GM12878 (cell line): ENCODE measurements at regions not wholly inside any gene's neighbourhood (a gene's known extent, or its start where the extent isn't known, plus 50 kb on each side); places are given as distances from the start of the nearest gene placed in this dataset.

Experiments
- ATAC-seq: fragments of 200-7000 bp; cut with Tn5 transposase; 3 replicates; pipeline ENCODE4 v1.9.1; 2020; ENCODE audit warnings: mild to moderate bottlenecking, moderate library complexity
- BruUV-seq: library from RNA; stranded (reverse); fragments of 400-500 nt; replicated peaks from 2 replicates; lab custom pipeline; 2021; lab: Mats Ljungman, UMichigan
- CTCF ChIA-PET: fragments of 300-600 bp; sonication (Branson Sonifier 250); formaldehyde crosslinking; extraction: SDS; loops from one replicate; lab custom pipeline; 2021; ENCODE audit warnings: inconsistent platforms; lab: Yijun Ruan, JAX
- POLR2A ChIA-PET: fragments of 350-600 bp; formaldehyde crosslinking; extraction: SDS; loops from one replicate; lab custom pipeline; 2021; ENCODE audit warnings: inconsistent platforms; lab: Charles Lee
- RAD21 ChIA-PET: fragments of 300-600 bp; sonication (Branson Sonifier 250); formaldehyde crosslinking; loops from one replicate; lab custom pipeline; 2023; ENCODE audit warnings: antibody characterized with exemption; ENCODE audit not compliant: unreplicated experiment; lab: Charles Lee
- SMC1A ChIA-PET: fragments of 300-600 bp; sonication (Branson Sonifier 250); formaldehyde crosslinking; loops from one replicate; lab custom pipeline; 2023; ENCODE audit not compliant: unreplicated experiment, uncharacterized antibody; lab: Charles Lee
- DNase-seq: peaks from one replicate; pipeline ENCODE4 v3.0.0-alpha.2; 2011; ENCODE audit warnings: low read depth, low spot score
- FAIRE-seq: peaks from 3 replicates; lab custom pipeline; 2011; peaks lifted over from hg19 to GRCh38; lab: Jason Lieb, UNC
- H2AFZ ChIP-seq: 2 replicates; pipeline ENCODE4 v1.6.0; 2011; ENCODE audit warnings: low read depth, low read length, control low read depth; ENCODE audit not compliant: control insufficient read depth
- H3K27ac ChIP-seq: 2 replicates; pipeline ENCODE4 v1.5.1; 2011; ENCODE audit warnings: control low read depth; ENCODE audit not compliant: control insufficient read depth, insufficient read depth
- H3K27me3 ChIP-seq, 2 experiments: replicated peaks in 1 of 2; 2 replicates each; pipeline versions ENCODE4 v1.6.0 to v1.6.1; 2011; ENCODE audit warnings: low read length in 1 of 2; ENCODE audit not compliant: control insufficient read depth in 2 of 2, insufficient read depth in 2 of 2
- H3K36me3 ChIP-seq, 2 experiments: 2 replicates each; pipeline ENCODE4 v1.5.1; 2011; ENCODE audit warnings: low read length in 1 of 2; ENCODE audit not compliant: control insufficient read depth in 2 of 2, insufficient read depth in 2 of 2
- H3K4me1 ChIP-seq: 2 replicates; pipeline ENCODE4 v1.6.1; 2011; ENCODE audit warnings: mild to moderate bottlenecking, low read length, moderate library complexity, mixed read lengths; ENCODE audit not compliant: control insufficient read depth, insufficient read depth
- H3K4me2 ChIP-seq: 2 replicates; pipeline ENCODE4 v1.6.0; 2011; ENCODE audit warnings: control low read depth; ENCODE audit not compliant: control insufficient read depth, insufficient read depth
- H3K4me3 ChIP-seq: fragments of 200-600 bp; sonication (generic); 2 replicates; pipeline ENCODE4 v1.5.1; 2016
- H3K79me2 ChIP-seq: 2 replicates; pipeline ENCODE4 v1.6.0; 2011; ENCODE audit warnings: low read length; ENCODE audit not compliant: control insufficient read depth, insufficient read depth
- H3K9ac ChIP-seq: 2 replicates; pipeline ENCODE4 v1.8.0; 2011; ENCODE audit warnings: low read length, control low read depth, mixed read lengths; ENCODE audit not compliant: control insufficient read depth, insufficient read depth
- H3K9me3 ChIP-seq: replicated peaks from 3 replicates; pipeline ENCODE4 v1.5.1; 2011; ENCODE audit warnings: mild to moderate bottlenecking, low read length; ENCODE audit not compliant: control insufficient read depth, insufficient read depth
- H4K20me1 ChIP-seq: 2 replicates; pipeline ENCODE4 v1.6.0; 2011; ENCODE audit not compliant: control insufficient read depth, insufficient read depth
- BRCA1 ChIP-seq: IDR thresholded peaks from 2 replicates; pipeline ENCODE4 v1.6.1; 2011; ENCODE audit warnings: low read depth, low read length, improper control_type of control experiment
- CHD2 ChIP-seq: IDR thresholded peaks from 2 replicates; pipeline ENCODE4 v1.6.1; 2011; ENCODE audit warnings: low read depth, low read length, improper control_type of control experiment, borderline replicate concordance
- HCFC1 ChIP-seq: fragments of 150-350 bp; IDR thresholded peaks from 2 replicates; pipeline ENCODE4 v1.6.1; 2014; ENCODE audit warnings: low read length
- HSF1 ChIP-seq: fragments of 150-350 bp; IDR thresholded peaks from 2 replicates; pipeline ENCODE4 v1.6.1; 2014; ENCODE audit warnings: mild to moderate bottlenecking, low read depth, low read length
- IKZF2 ChIP-seq, 2 experiments: fragments of 450-650 bp; IDR thresholded peaks; 2 replicates each; pipeline ENCODE4 v1.6.1; 2017; ENCODE audit warnings: mild to moderate bottlenecking in 2 of 2, moderate library complexity in 2 of 2
- LARP7 ChIP-seq: fragments of 450-650 bp; IDR thresholded peaks from 2 replicates; pipeline ENCODE4 v1.6.1; 2017; ENCODE audit warnings: mild to moderate bottlenecking
- MEF2B ChIP-seq: fragments of 450-650 bp; IDR thresholded peaks from 2 replicates; pipeline ENCODE4 v1.6.1; 2018; ENCODE audit warnings: mild to moderate bottlenecking, moderate library complexity; ENCODE audit not compliant: partially characterized antibody, poor library complexity, severe bottlenecking
- TARDBP ChIP-seq: IDR thresholded peaks from 2 replicates; pipeline ENCODE4 v1.6.1; 2016; ENCODE audit warnings: borderline replicate concordance
- TCF7 ChIP-seq: IDR thresholded peaks from 2 replicates; pipeline ENCODE4 v1.6.1; 2014; ENCODE audit warnings: antibody characterized with exemption, borderline replicate concordance
- USF2 ChIP-seq: IDR thresholded peaks from 2 replicates; pipeline ENCODE4 v1.6.1; 2011; ENCODE audit warnings: low read depth, low read length, improper control_type of control experiment, borderline replicate concordance
- WRNIP1 ChIP-seq: IDR thresholded peaks from 2 replicates; pipeline ENCODE4 v1.6.1; 2011; ENCODE audit warnings: low read depth, low read length, improper control_type of control experiment, borderline replicate concordance
- ZBED1 ChIP-seq: IDR thresholded peaks from 2 replicates; pipeline ENCODE4 v1.6.1; 2016; ENCODE audit warnings: borderline replicate concordance
- ZBTB40 ChIP-seq: fragments of 450-650 bp; IDR thresholded peaks from 2 replicates; pipeline ENCODE4 v1.6.1; 2016; ENCODE audit warnings: mild to moderate bottlenecking, moderate library complexity, borderline replicate concordance
- ZNF24 ChIP-seq: fragments of 450-650 bp; IDR thresholded peaks from 2 replicates; pipeline ENCODE4 v1.6.1; 2017; ENCODE audit warnings: antibody characterized with exemption, mild to moderate bottlenecking
- ZNF622 ChIP-seq: fragments of 450-650 bp; IDR thresholded peaks from 2 replicates; pipeline ENCODE4 v1.6.1; 2017; ENCODE audit warnings: mild to moderate bottlenecking, inconsistent platforms
- in situ Hi-C: fragments of 300-500 bp; cut with MboI; formaldehyde crosslinking; loops from 9 replicates; pipeline ENCODE4 v1.14.3; 2018; ENCODE audit warnings: mixed read lengths
- intact Hi-C: fragments of 100-400 bp; cut with micrococcal nuclease; formaldehyde crosslinking; loops from one replicate; pipeline ENCODE4 v1.14.2; 2022; ENCODE audit not compliant: unreplicated experiment
- TF ChIP-seq, protein P1 (sequence below): IDR thresholded peaks from 2 replicates; pipeline ENCODE4 v1.6.1; 2012; ENCODE audit warnings: low read depth, low read length, improper control_type of control experiment
- TF ChIP-seq, protein P2 (sequence below): IDR thresholded peaks from 2 replicates; pipeline ENCODE4 v1.6.1; 2012; ENCODE audit warnings: low read length, inconsistent platforms

GRCh38 chr12:53849113-53849512 lies 89.5 kb upstream of the HOXC13 start (continued):
- TF ChIP-seq USF2: no peak
- TF ChIP-seq LARP7: no peak
- TF ChIP-seq IKZF2 (IDR thresholded peaks at IDR 0.05): no peak
- no peak for TF ChIP-seq ZNF622
- TF ChIP-seq MEF2B: no peak
- TF ChIP-seq, protein P1, sequence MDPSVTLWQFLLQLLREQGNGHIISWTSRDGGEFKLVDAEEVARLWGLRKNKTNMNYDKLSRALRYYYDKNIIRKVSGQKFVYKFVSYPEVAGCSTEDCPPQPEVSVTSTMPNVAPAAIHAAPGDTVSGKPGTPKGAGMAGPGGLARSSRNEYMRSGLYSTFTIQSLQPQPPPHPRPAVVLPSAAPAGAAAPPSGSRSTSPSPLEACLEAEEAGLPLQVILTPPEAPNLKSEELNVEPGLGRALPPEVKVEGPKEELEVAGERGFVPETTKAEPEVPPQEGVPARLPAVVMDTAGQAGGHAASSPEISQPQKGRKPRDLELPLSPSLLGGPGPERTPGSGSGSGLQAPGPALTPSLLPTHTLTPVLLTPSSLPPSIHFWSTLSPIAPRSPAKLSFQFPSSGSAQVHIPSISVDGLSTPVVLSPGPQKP: no peak
- TF ChIP-seq CHD2: no peak
- TF ChIP-seq, all 136 proteins: peak for 0

DNA sequence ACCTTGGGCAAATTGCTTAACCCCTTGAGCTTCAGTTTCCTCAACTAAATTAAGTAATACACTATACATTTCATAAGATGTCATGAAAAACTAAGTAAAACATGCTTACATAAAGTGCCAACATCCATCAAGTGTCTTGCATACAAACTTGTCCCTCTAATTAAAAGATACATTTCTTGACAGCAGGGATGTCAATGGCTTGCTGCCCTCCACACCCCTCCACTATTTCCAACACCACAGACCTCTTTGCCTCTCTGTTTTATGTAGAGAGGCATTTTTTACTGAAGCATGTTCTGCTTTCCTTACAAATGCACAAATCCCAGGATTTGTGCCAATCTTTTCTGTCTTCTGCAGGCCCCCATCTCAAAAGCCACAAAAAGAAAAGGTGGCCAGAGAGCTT lies 89.0 kb upstream of the HOXC13 start:
- POLR2A ChIA-PET: interaction anchor here (1.1 kb wide), 1 partner anchor 22 kb away, joined by 3 read pairs; no protein-coding TSS in a partner anchor
- no peak for DNase-seq
- H3K4me2 ChIP-seq: no peak overlapping the region
- H3K27ac ChIP-seq: no peak overlapping the region
- no peaks in the 10 kb centered on the region for H3K79me2 ChIP-seq
- BruUV-seq: no TSS peak
- no peak overlapping the region for H2AFZ ChIP-seq
- ATAC-seq: no peak
- no peaks in the 10 kb centered on the region for H3K36me3 ChIP-seq
- SMC1A ChIA-PET: interaction anchor here (1.1 kb wide), 1 partner anchor 88 kb away, joined by 3 read pairs; no protein-coding TSS in a partner anchor
- no peak overlapping the region for H3K9ac ChIP-seq
- CTCF ChIA-PET: interaction anchor here (1.7 kb wide), 1 partner anchor 103 kb away, joined by 6 read pairs; no protein-coding TSS in a partner anchor
- intact Hi-C loops (no loop called here), in situ Hi-C loops (no loop called here)
- H4K20me1 ChIP-seq: no peaks in the 10 kb centered on the region
- FAIRE-seq: no peak
- H3K9me3 ChIP-seq: no peaks in the 10 kb centered on the region
- H3K4me3 ChIP-seq: no peak overlapping the region
- H3K4me1 ChIP-seq: no peaks in the 10 kb centered on the region
- H3K27me3 ChIP-seq: peaks cover 0 to 2% of the 10 kb centered on the region in 2 experiments; a peak in 1 of 4 replicates
- RAD21 ChIA-PET: no interaction called here
- TF ChIP-seq BRCA1 (no peak), HSF1 (no peak), ZBTB40 (no peak), WRNIP1 (no peak), HCFC1 (no peak), TARDBP (no peak), TCF7 (no peak), ZNF24 (no peak), ZBED1 (no peak)
- TF ChIP-seq, protein P2, sequence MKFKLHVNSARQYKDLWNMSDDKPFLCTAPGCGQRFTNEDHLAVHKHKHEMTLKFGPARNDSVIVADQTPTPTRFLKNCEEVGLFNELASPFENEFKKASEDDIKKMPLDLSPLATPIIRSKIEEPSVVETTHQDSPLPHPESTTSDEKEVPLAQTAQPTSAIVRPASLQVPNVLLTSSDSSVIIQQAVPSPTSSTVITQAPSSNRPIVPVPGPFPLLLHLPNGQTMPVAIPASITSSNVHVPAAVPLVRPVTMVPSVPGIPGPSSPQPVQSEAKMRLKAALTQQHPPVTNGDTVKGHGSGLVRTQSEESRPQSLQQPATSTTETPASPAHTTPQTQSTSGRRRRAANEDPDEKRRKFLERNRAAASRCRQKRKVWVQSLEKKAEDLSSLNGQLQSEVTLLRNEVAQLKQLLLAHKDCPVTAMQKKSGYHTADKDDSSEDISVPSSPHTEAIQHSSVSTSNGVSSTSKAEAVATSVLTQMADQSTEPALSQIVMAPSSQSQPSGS: no peak
